Neutrophil (primary cell): ENCODE measurements at regions not wholly inside any gene's neighbourhood (a gene's known extent, or its start where the extent isn't known, plus 50 kb on each side); places are given as distances from the start of the nearest gene placed in this dataset.
A peak's percentile ranks its signal among the peaks of the same experiment; 100 is the strongest.

ENCODE experiments used
- H3K27ac ChIP-seq: fragments of 200-600 bp; sonication (generic); 2 replicates; pipeline ENCODE4 v1.5.1; 2016; ENCODE audit warnings: mild to moderate bottlenecking, moderate library complexity
- H3K27me3 ChIP-seq: fragments of 200-600 bp; sonication (generic); 2 replicates; pipeline ENCODE4 v1.6.0; 2016; ENCODE audit warnings: mild to moderate bottlenecking
- H3K36me3 ChIP-seq: fragments of 200-600 bp; sonication (generic); 2 replicates; pipeline ENCODE4 v1.5.1; 2017
- H3K4me1 ChIP-seq, 2 experiments: fragments of 200-600 bp in 1 of 2; sonication (generic) in 1 of 2; 1 replicate in 1 of 2; 2 replicates in 1 of 2; pipeline versions ENCODE4 v1.5.1 to v1.6.1; 2013 to 2016; ENCODE audit warnings: low read depth in 1 of 2, low read length in 1 of 2, mild to moderate bottlenecking in 1 of 2, moderate library complexity in 1 of 2; ENCODE audit not compliant: control insufficient read depth in 1 of 2, insufficient read depth in 1 of 2
- H3K4me3 ChIP-seq, 2 experiments: fragments of 200-600 bp in 1 of 2; sonication (generic) in 1 of 2; 1 replicate in 1 of 2; 2 replicates in 1 of 2; pipeline ENCODE4 v1.5.1; 2013 to 2016; ENCODE audit warnings: low read depth in 1 of 2, low read length in 1 of 2, mild to moderate bottlenecking in 1 of 2, moderate library complexity in 1 of 2
- H3K9me3 ChIP-seq: fragments of 200-600 bp; sonication (generic); 2 replicates; pipeline ENCODE4 v1.5.1; 2016
- CTCF ChIP-seq: fragments of 200-600 bp; sonication (generic); IDR thresholded peaks from 2 replicates; pipeline ENCODE4 v1.5.1; 2016; ENCODE audit warnings: antibody characterized with exemption

GRCh38 chr9:119968836-119969707, 599.8 kb upstream of the BRINP1 start:
- Histone ChIP-seq H3K36me3 (no peaks in the 10 kb centered on the region), H3K27ac (no peak overlapping the region), H3K4me3 (no peak overlapping the region), H3K4me1 (no peaks in the 10 kb centered on the region), H3K9me3 (no peaks in the 10 kb centered on the region), H3K27me3 (peaks cover 17% of the 10 kb centered on the region)
- TF ChIP-seq CTCF: peak; percentile 29

GRCh38 chr9:119967867-119968535, 598.8 kb upstream of the BRINP1 start:
- TF ChIP-seq CTCF: no peak
- no peak overlapping the region for H3K27ac ChIP-seq
- no peaks in the 10 kb centered on the region for H3K9me3 ChIP-seq
- H3K4me3 ChIP-seq: no peak overlapping the region
- peaks cover 17% of the 10 kb centered on the region for H3K27me3 ChIP-seq
- H3K4me1 ChIP-seq: no peaks in the 10 kb centered on the region
- H3K36me3 ChIP-seq: no peaks in the 10 kb centered on the region

GRCh38 chr9:119963798-119964372, 594.6 kb upstream of the BRINP1 start:
- TF ChIP-seq CTCF: no peak
- H3K27me3 ChIP-seq: peaks cover 17% of the 10 kb centered on the region
- no peak overlapping the region for H3K4me3 ChIP-seq
- no peaks in the 10 kb centered on the region for H3K4me1 ChIP-seq
- H3K27ac ChIP-seq: no peak overlapping the region
- H3K36me3 ChIP-seq: no peaks in the 10 kb centered on the region
- H3K9me3 ChIP-seq: no peaks in the 10 kb centered on the region

- H3K9me3 ChIP-seq: no peaks in the 10 kb centered on the region
- H3K27ac ChIP-seq: no peak overlapping the region
- no peak overlapping the region for H3K4me3 ChIP-seq
- no peaks in the 10 kb centered on the region for H3K4me1 ChIP-seq
- H3K36me3 ChIP-seq: no peaks in the 10 kb centered on the region
- H3K27me3 ChIP-seq: peaks cover 17% of the 10 kb centered on the region
- TF ChIP-seq CTCF: no peak
These were observed 594.1 kb upstream of the BRINP1 start for GRCh38 chr9:119963258-119963797.

- H3K27ac ChIP-seq: no peak overlapping the region
- no peak for TF ChIP-seq CTCF
- no peaks in the 10 kb centered on the region for H3K9me3 ChIP-seq
- peaks cover 18% of the 10 kb centered on the region for H3K27me3 ChIP-seq
- H3K4me3 ChIP-seq: no peak overlapping the region
- no peaks in the 10 kb centered on the region for H3K36me3 ChIP-seq
- no peaks in the 10 kb centered on the region for H3K4me1 ChIP-seq
These were observed 592.7 kb upstream of the BRINP1 start for GRCh38 chr9:119961774-119962424.
